GM23338 (cell line): ENCODE measurements at regions not wholly inside any gene's neighbourhood (a gene's known extent, or its start where the extent isn't known, plus 50 kb on each side); places are given as distances from the start of the nearest gene placed in this dataset.

ENCODE experiments used
- ATAC-seq: fragments of 200-7000 bp; cut with Tn5 transposase; 3 replicates; pipeline ENCODE4 v1.9.1; 2020
- DNase-seq: peaks from one replicate; pipeline ENCODE4 v3.0.0-alpha.2; 2015; ENCODE audit warnings: low spot score
- H2AFZ ChIP-seq: fragments of 200-600 bp; sonication (generic); 2 replicates; pipeline ENCODE4 v1.8.0; 2016; ENCODE audit warnings: antibody characterized with exemption, mild to moderate bottlenecking, moderate library complexity
- H3F3A ChIP-seq: fragments of 200-600 bp; sonication (generic); replicated peaks from 2 replicates; pipeline ENCODE4 v1.8.0; 2017; ENCODE audit warnings: antibody characterized with exemption, mixed run types, low read depth
- H3K27ac ChIP-seq: fragments of 200-600 bp; sonication (generic); 2 replicates; pipeline ENCODE4 v1.6.1; 2016; ENCODE audit warnings: low read depth
- H3K27me3 ChIP-seq: fragments of 200-600 bp; sonication (generic); 2 replicates; pipeline ENCODE4 v1.8.0; 2016; ENCODE audit warnings: mild to moderate bottlenecking, mixed run types, moderate library complexity; ENCODE audit not compliant: insufficient read depth
- H3K36me3 ChIP-seq: fragments of 200-600 bp; sonication (generic); 2 replicates; pipeline ENCODE4 v1.8.0; 2016; ENCODE audit warnings: mild to moderate bottlenecking; ENCODE audit not compliant: insufficient read depth
- H3K4me1 ChIP-seq: fragments of 200-600 bp; sonication (generic); 2 replicates; pipeline ENCODE4 v1.8.0; 2016; ENCODE audit warnings: mild to moderate bottlenecking, moderate library complexity; ENCODE audit not compliant: insufficient read depth
- H3K4me2 ChIP-seq: fragments of 200-600 bp; sonication (generic); 2 replicates; pipeline ENCODE4 v1.7.1; 2017; ENCODE audit warnings: mixed run types
- H3K4me3 ChIP-seq: fragments of 200-600 bp; sonication (generic); 2 replicates; pipeline ENCODE4 v1.6.1; 2016; ENCODE audit warnings: mixed run types
- H3K79me2 ChIP-seq: fragments of 200-600 bp; sonication (generic); replicated peaks from 2 replicates; pipeline ENCODE4 v1.8.0; 2017; ENCODE audit warnings: mild to moderate bottlenecking; ENCODE audit not compliant: insufficient read depth
- H3K9me2 ChIP-seq: fragments of 200-600 bp; sonication (generic); 2 replicates; pipeline ENCODE4 v1.8.0; 2017; ENCODE audit not compliant: insufficient read depth
- H4K20me1 ChIP-seq: fragments of 200-600 bp; sonication (generic); replicated peaks from 2 replicates; pipeline ENCODE4 v1.8.0; 2017; ENCODE audit warnings: mild to moderate bottlenecking; ENCODE audit not compliant: insufficient read depth
- H3K27ac Mint-ChIP-seq: 2 replicates; pipeline ENCODE4 v1.8.0; 2020; ENCODE audit warnings: inconsistent platforms, mild to moderate bottlenecking, moderate library complexity, mixed read lengths
- H3K27me3 Mint-ChIP-seq: 3 replicates; pipeline ENCODE4 v1.8.0; 2022; ENCODE audit warnings: low read depth, mild to moderate bottlenecking, moderate library complexity, mixed read lengths, inconsistent platforms; ENCODE audit not compliant: insufficient read depth, poor library complexity
- H3K36me3 Mint-ChIP-seq: 3 replicates; pipeline ENCODE4 v1.8.0; 2021; ENCODE audit warnings: low read depth, mild to moderate bottlenecking, inconsistent platforms, moderate library complexity, mixed read lengths
- H3K4me1 Mint-ChIP-seq: 3 replicates; pipeline ENCODE4 v1.8.0; 2020; ENCODE audit warnings: mild to moderate bottlenecking, inconsistent platforms, mixed read lengths
- H3K4me3 Mint-ChIP-seq: 3 replicates; pipeline ENCODE4 v1.8.0; 2021; ENCODE audit warnings: moderate library complexity, mild to moderate bottlenecking, inconsistent platforms, mixed read lengths
- H3K9me3 Mint-ChIP-seq: 3 replicates; pipeline ENCODE4 v1.8.0; 2020; ENCODE audit warnings: moderate library complexity, mild to moderate bottlenecking, inconsistent platforms, mixed read lengths
- ETS1 ChIP-seq: IDR thresholded peaks from 2 replicates; pipeline ENCODE4 v1.6.1; 2016; ENCODE audit warnings: antibody characterized with exemption
- EZH2 ChIP-seq: fragments of 200-600 bp; sonication (generic); IDR thresholded peaks from one replicate; pipeline ENCODE4 v1.8.0; 2017; ENCODE audit warnings: antibody characterized with exemption, mild to moderate bottlenecking, low read depth; ENCODE audit not compliant: unreplicated experiment
- EZH2phosphoT487 ChIP-seq: fragments of 200-600 bp; sonication (generic); IDR thresholded peaks from one replicate; pipeline ENCODE4 v1.8.1; 2018; ENCODE audit warnings: antibody characterized with exemption; ENCODE audit not compliant: unreplicated experiment
- JUNB ChIP-seq: IDR thresholded peaks from one replicate; pipeline ENCODE4 v1.6.1; 2016; ENCODE audit warnings: antibody characterized with exemption; ENCODE audit not compliant: unreplicated experiment
- NANOG ChIP-seq: IDR thresholded peaks from 2 replicates; pipeline ENCODE4 v1.6.1; 2016; ENCODE audit warnings: antibody characterized with exemption, borderline replicate concordance
- STAT1 ChIP-seq: IDR thresholded peaks from one replicate; pipeline ENCODE4 v1.6.1; 2016; ENCODE audit warnings: antibody characterized with exemption; ENCODE audit not compliant: unreplicated experiment
- ZNF114 ChIP-seq: fragments of 250-450 bp; sonication (Bioruptor Pico); IDR thresholded peaks from 2 replicates; pipeline ENCODE4 v1.5.0; 2020; ENCODE audit warnings: mild to moderate bottlenecking, moderate library complexity
- ZNF331 ChIP-seq: fragments of 250-450 bp; sonication (Bioruptor Pico); IDR thresholded peaks from 2 replicates; pipeline ENCODE4 v1.5.0; 2020; ENCODE audit warnings: low read depth, mild to moderate bottlenecking, moderate library complexity
- ZNF462 ChIP-seq: fragments of 250-450 bp; sonication (Bioruptor Pico); IDR thresholded peaks from 2 replicates; pipeline ENCODE4 v1.5.0; 2020; ENCODE audit warnings: mild to moderate bottlenecking, moderate library complexity

- ATAC-seq (no peak), DNase-seq (no peak)
- H3K27me3 ChIP-seq = no peaks in the 10 kb centered on the region
- no peaks in the 10 kb centered on the region for H3K36me3 Mint-ChIP-seq
- H3K4me2 ChIP-seq = no peak overlapping the region
- H3F3A ChIP-seq = no peaks in the 10 kb centered on the region
- peaks cover 52% of the 10 kb centered on the region for H3K4me1 Mint-ChIP-seq
- H3K27ac ChIP-seq = no peak overlapping the region
- H3K9me3 Mint-ChIP-seq = no peaks in the 10 kb centered on the region
- no peaks in the 10 kb centered on the region for H3K9me2 ChIP-seq
- H2AFZ ChIP-seq = peak overlapping the region; percentile 61; the same call in 1 of the 2 replicates
- TF ChIP-seq STAT1 (no peak), ETS1 (no peak), ZNF462 (CRISPR knock-in tag) (no peak), EZH2phosphoT487 (no peak), EZH2 (no peak), ZNF331 (no peak), NANOG (no peak), JUNB (no peak), ZNF114 (no peak)
- no peak overlapping the region for H3K4me3 Mint-ChIP-seq
- peaks cover 20% of the 10 kb centered on the region for H3K27me3 Mint-ChIP-seq
- peaks cover 42% of the 10 kb centered on the region for H3K4me1 ChIP-seq
- H3K79me2 ChIP-seq = peaks cover 2% of the 10 kb centered on the region
- H3K36me3 ChIP-seq = no peaks in the 10 kb centered on the region
- H3K4me3 ChIP-seq = no peak overlapping the region
- H4K20me1 ChIP-seq = no peaks in the 10 kb centered on the region
- no peak overlapping the region for H3K27ac Mint-ChIP-seq
Observed at GRCh38 chr11:131248588-131248987, 121.8 kb upstream of the NTM start.
